CD14-positive monocyte (primary cell): ENCODE measurements at regions not wholly inside any gene's neighbourhood (a gene's known extent, or its start where the extent isn't known, plus 50 kb on each side); places are given as distances from the start of the nearest gene placed in this dataset.

Source experiments
- DNase-seq, 3 donors: peaks; one replicate each; pipeline ENCODE4 v3.0.0-alpha.2; 2011 to 2022
- H2AFZ ChIP-seq: 2 replicates; pipeline ENCODE4 v1.6.0; 2012; ENCODE audit warnings: mild to moderate bottlenecking, low read depth, low read length, inconsistent platforms; ENCODE audit not compliant: insufficient read depth, poor library complexity, severe bottlenecking
- H3K27ac ChIP-seq, 2 donors: 1 replicate in 1 of 2; 2 replicates in 1 of 2; pipeline ENCODE4 v1.5.1; 2012 to 2013; ENCODE audit warnings: low read length in 2 of 2, control low read depth in 1 of 2, inconsistent platforms in 1 of 2, low read depth in 1 of 2, mild to moderate bottlenecking in 1 of 2
- H3K27me3 ChIP-seq, 2 donors: one replicate each; pipeline versions ENCODE4 v1.6.0 to v1.6.1; 2011 to 2013; ENCODE audit warnings: low read length in 2 of 2; ENCODE audit not compliant: control insufficient read depth in 2 of 2, insufficient read depth in 2 of 2
- H3K36me3 ChIP-seq, 2 donors: replicated peaks in 1 of 2; 1 replicate in 1 of 2; 2 replicates in 1 of 2; pipeline versions ENCODE4 v1.5.1 to v1.6.1; 2012 to 2013; ENCODE audit warnings: low read length in 2 of 2, control low read depth in 1 of 2, inconsistent platforms in 1 of 2, mild to moderate bottlenecking in 1 of 2; ENCODE audit not compliant: insufficient read depth in 2 of 2, control insufficient read depth in 1 of 2
- H3K4me1 ChIP-seq, 2 donors: 1 replicate in 1 of 2; 2 replicates in 1 of 2; pipeline versions ENCODE4 v1.5.1 to v1.6.1; 2012 to 2013; ENCODE audit warnings: low read length in 2 of 2, control low read depth in 1 of 2, inconsistent platforms in 1 of 2, mild to moderate bottlenecking in 1 of 2, moderate library complexity in 1 of 2; ENCODE audit not compliant: insufficient read depth in 2 of 2, control insufficient read depth in 1 of 2
- H3K4me2 ChIP-seq: replicated peaks from 2 replicates; pipeline ENCODE3; 2012; ENCODE audit warnings: low read length, moderate library complexity, mild to moderate bottlenecking; ENCODE audit not compliant: poor library complexity, severe bottlenecking; ENCODE audit errors: extremely low read depth
- H3K4me3 ChIP-seq, 3 experiments: fragments of 200-600 bp in 1 of 3; sonication (generic) in 1 of 3; replicated peaks in 1 of 3; 1 replicate in 2 of 3; 2 replicates in 1 of 3; pipeline ENCODE4 v1.5.1; 2011 to 2013; ENCODE audit warnings: low read length in 3 of 3, mild to moderate bottlenecking in 3 of 3, control low read depth in 2 of 3, low read depth in 2 of 3, inconsistent platforms in 1 of 3, moderate library complexity in 1 of 3
- H3K79me2 ChIP-seq: 2 replicates; pipeline ENCODE4 v1.6.0; 2012; ENCODE audit warnings: mild to moderate bottlenecking, control low read depth, inconsistent platforms, low read length, moderate library complexity; ENCODE audit not compliant: insufficient read depth
- H3K9ac ChIP-seq: 2 replicates; pipeline ENCODE4 v1.6.0; 2017; ENCODE audit warnings: low read length, mild to moderate bottlenecking; ENCODE audit not compliant: insufficient read depth, poor library complexity, severe bottlenecking
- H3K9me3 ChIP-seq, 2 donors: replicated peaks in 1 of 2; 1 replicate in 1 of 2; 2 replicates in 1 of 2; pipeline versions ENCODE4 v1.5.1 to v1.6.1; 2012 to 2013; ENCODE audit warnings: low read length in 2 of 2, control low read depth in 1 of 2; ENCODE audit not compliant: control insufficient read depth in 1 of 2, insufficient read depth in 1 of 2
- H4K20me1 ChIP-seq: 2 replicates; pipeline ENCODE4 v1.6.0; 2012; ENCODE audit warnings: mild to moderate bottlenecking, low read length, control low read depth, moderate library complexity; ENCODE audit not compliant: insufficient read depth
- H3K27ac Mint-ChIP-seq, 7 donors: one replicate each; pipeline ENCODE4 v1.8.0; 2020; ENCODE audit warnings: mild to moderate bottlenecking in 7 of 7, mixed read lengths in 7 of 7, moderate library complexity in 6 of 7, inconsistent platforms in 2 of 7
- H3K27me3 Mint-ChIP-seq, 3 donors: one replicate each; pipeline ENCODE4 v1.8.0; 2021 to 2022; ENCODE audit warnings: low read depth in 3 of 3, mild to moderate bottlenecking in 3 of 3, mixed read lengths in 3 of 3, moderate library complexity in 3 of 3, inconsistent platforms in 1 of 3
- H3K36me3 Mint-ChIP-seq, 2 donors: one replicate each; pipeline ENCODE4 v1.8.0; 2020; ENCODE audit warnings: mixed read lengths in 2 of 2, inconsistent platforms in 1 of 2, mild to moderate bottlenecking in 1 of 2
- H3K4me1 Mint-ChIP-seq: one replicate; pipeline ENCODE4 v1.8.0; 2020; ENCODE audit warnings: mild to moderate bottlenecking, mixed read lengths
- H3K4me3 Mint-ChIP-seq, 2 donors: one replicate each; pipeline ENCODE4 v1.8.0; 2020; ENCODE audit warnings: mild to moderate bottlenecking in 2 of 2, mixed read lengths in 2 of 2, moderate library complexity in 1 of 2
- H3K9me3 Mint-ChIP-seq, 7 donors: one replicate each; pipeline ENCODE4 v1.8.0; 2020 to 2022; ENCODE audit warnings: mixed read lengths in 7 of 7, mild to moderate bottlenecking in 6 of 7, moderate library complexity in 6 of 7, inconsistent platforms in 2 of 7
- WGBS: methylation state at CpG from one replicate; pipeline ENCODE4 v1.1.5; 2013; ENCODE audit warnings: missing lambda C conversion rate; ENCODE audit not compliant: insufficient coverage; 5-methylcytosine and 5-hydroxymethylcytosine counted together
- intact Hi-C, 2 donors: fragments of 100-400 bp; cut with micrococcal nuclease; formaldehyde crosslinking; loops; one replicate each; pipeline versions ENCODE4 v1.15.0 to v1.15.1; 2023
- TF ChIP-seq, protein P1 (sequence below): fragments of 200-600 bp; IDR thresholded peaks from one replicate; pipeline ENCODE4 v1.8.0; 2022; ENCODE audit warnings: antibody characterized with exemption, mild to moderate bottlenecking

GRCh38 chr3:66830301-66830700, 167.8 kb upstream of the KBTBD8 start:
- H3K36me3 ChIP-seq, result no peaks in the 10 kb centered on the region
- H3K27me3 ChIP-seq, result no peaks in the 10 kb centered on the region
- WGBS, result no CpG with 5 or more reads among the region's 3 CpGs
- Mint-ChIP-seq H3K4me1 (no peaks in the 10 kb centered on the region), H3K9me3 (peaks cover 0 to 2% (median 0%) of the 10 kb centered on the region in 7 donors), H3K27me3 (peaks cover 2 to 6% (median 3%) of the 10 kb centered on the region in 3 donors), H3K36me3 (no peaks in the 10 kb centered on the region), H3K27ac (no peak overlapping the region), H3K4me3 (no peak overlapping the region)
- no peak for DNase-seq
- no peaks in the 10 kb centered on the region for H3K79me2 ChIP-seq
- H3K9me3 ChIP-seq, result no peaks in the 10 kb centered on the region
- no peak overlapping the region for H3K9ac ChIP-seq
- H3K4me1 ChIP-seq, result no peaks in the 10 kb centered on the region
- H3K27ac ChIP-seq, result no peak overlapping the region
- no peaks in the 10 kb centered on the region for H4K20me1 ChIP-seq
- H3K4me3 ChIP-seq, result no peak overlapping the region
- TF ChIP-seq, protein P1, sequence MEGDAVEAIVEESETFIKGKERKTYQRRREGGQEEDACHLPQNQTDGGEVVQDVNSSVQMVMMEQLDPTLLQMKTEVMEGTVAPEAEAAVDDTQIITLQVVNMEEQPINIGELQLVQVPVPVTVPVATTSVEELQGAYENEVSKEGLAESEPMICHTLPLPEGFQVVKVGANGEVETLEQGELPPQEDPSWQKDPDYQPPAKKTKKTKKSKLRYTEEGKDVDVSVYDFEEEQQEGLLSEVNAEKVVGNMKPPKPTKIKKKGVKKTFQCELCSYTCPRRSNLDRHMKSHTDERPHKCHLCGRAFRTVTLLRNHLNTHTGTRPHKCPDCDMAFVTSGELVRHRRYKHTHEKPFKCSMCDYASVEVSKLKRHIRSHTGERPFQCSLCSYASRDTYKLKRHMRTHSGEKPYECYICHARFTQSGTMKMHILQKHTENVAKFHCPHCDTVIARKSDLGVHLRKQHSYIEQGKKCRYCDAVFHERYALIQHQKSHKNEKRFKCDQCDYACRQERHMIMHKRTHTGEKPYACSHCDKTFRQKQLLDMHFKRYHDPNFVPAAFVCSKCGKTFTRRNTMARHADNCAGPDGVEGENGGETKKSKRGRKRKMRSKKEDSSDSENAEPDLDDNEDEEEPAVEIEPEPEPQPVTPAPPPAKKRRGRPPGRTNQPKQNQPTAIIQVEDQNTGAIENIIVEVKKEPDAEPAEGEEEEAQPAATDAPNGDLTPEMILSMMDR, result no peak
- H3K4me2 ChIP-seq, result no peak overlapping the region
- no peak overlapping the region for H2AFZ ChIP-seq
- intact Hi-C loops, result no loop called here

- Histone ChIP-seq H3K36me3 (no peaks in the 10 kb centered on the region), H3K9ac (no peak overlapping the region), H3K4me1 (no peaks in the 10 kb centered on the region), H3K9me3 (no peaks in the 10 kb centered on the region), H2AFZ (no peak overlapping the region), H3K27ac (no peak overlapping the region), H3K79me2 (no peaks in the 10 kb centered on the region), H3K4me3 (no peak overlapping the region), H3K4me2 (no peak overlapping the region), H3K27me3 (no peaks in the 10 kb centered on the region), H4K20me1 (no peaks in the 10 kb centered on the region)
- Mint-ChIP-seq H3K36me3 (no peaks in the 10 kb centered on the region), H3K27ac (no peak overlapping the region), H3K4me3 (no peak overlapping the region), H3K27me3 (peaks cover 1 to 6% (median 2%) of the 10 kb centered on the region in 3 donors), H3K9me3 (peaks cover 0 to 2% (median 0%) of the 10 kb centered on the region in 7 donors), H3K4me1 (no peaks in the 10 kb centered on the region)
- intact Hi-C loops, result no loop called here
- no CpG with 5 or more reads among the region's 1 CpG for WGBS
- TF ChIP-seq, protein P1, result no peak
- no peak for DNase-seq
Observed at GRCh38 chr3:66831931-66832330, 166.2 kb upstream of the KBTBD8 start.
